Neural progenitor cell (in vitro differentiated cells): ENCODE measurements at regions not wholly inside any gene's neighbourhood (a gene's known extent, or its start where the extent isn't known, plus 50 kb on each side); places are given as distances from the start of the nearest gene placed in this dataset.

Experiments used
- CTCF ChIP-seq: fragments of 200-600 bp; sonication (generic); IDR thresholded peaks from 2 replicates; pipeline ENCODE4 v1.5.1; 2017; ENCODE audit warnings: antibody characterized with exemption, mild to moderate bottlenecking
- EZH2 ChIP-seq: fragments of 200-600 bp; sonication (generic); IDR thresholded peaks from 2 replicates; pipeline ENCODE4 v1.6.1; 2017; ENCODE audit warnings: antibody characterized with exemption, mild to moderate bottlenecking, moderate library complexity
- EZH2phosphoT487 ChIP-seq: fragments of 200-600 bp; sonication (generic); IDR thresholded peaks from 2 replicates; pipeline ENCODE4 v1.6.1; 2017; ENCODE audit warnings: antibody characterized with exemption

GRCh38 chr19:28400953-28401671 is 811.8 kb downstream of the UQCRFS1 start:
- TF ChIP-seq CTCF, result no peak
- no peak for TF ChIP-seq EZH2phosphoT487
- no peak for TF ChIP-seq EZH2
